ENCODE measurements at regions not wholly inside any gene's neighbourhood (a gene's known extent, or its start where the extent isn't known, plus 50 kb on each side); places are given as distances from the start of the nearest gene placed in this dataset.

GRCh38 chr10:57791546-57791945 lies 476.1 kb downstream of the IPMK start:
- H3K4me1 ChIP-seq, result peaks cover 0 to 11% (median 3%) of the 10 kb centered on the region in 4 donors
- intact Hi-C loops (cut with DNase I), result no loop called here
- H3K27ac ChIP-seq, result no peak overlapping the region
- TF ChIP-seq POLR2A (IDR thresholded peaks at IDR 0.05) (no peak), CTCF (IDR thresholded peaks at IDR 0.05) (no peak)
- no peaks in the 10 kb centered on the region for H3K27me3 ChIP-seq
- DNase-seq (no peak), ATAC-seq (no peak)
- H3K36me3 ChIP-seq, result no peaks in the 10 kb centered on the region
- no peaks in the 10 kb centered on the region for H3K9me3 ChIP-seq
- H3K4me3 ChIP-seq, result no peak overlapping the region
- WGBS (ENCODE audit: insufficient coverage, low coverage, low lambda C conversion rate, missing lambda C conversion rate), result 29% methylated on average over 1 of the region's 1 CpG

GRCh38 chr10:57790703-57791102 lies 477.0 kb downstream of the IPMK start:
- Histone ChIP-seq H3K9me3 (no peaks in the 10 kb centered on the region), H3K27ac (peak overlapping the region in 2 of 3 donors; percentile 43 to 56), H3K4me3 (no peak overlapping the region), H3K36me3 (no peaks in the 10 kb centered on the region), H3K27me3 (no peaks in the 10 kb centered on the region), H3K4me1 (peaks cover 0 to 11% (median 3%) of the 10 kb centered on the region in 4 donors)
- intact Hi-C loops (cut with DNase I), result no loop called here
- ATAC-seq (peak; percentile 63 to 88 (median 72)), DNase-seq (no peak)
- no peak for TF ChIP-seq CTCF (IDR thresholded peaks at IDR 0.05)
- TF ChIP-seq POLR2A (IDR thresholded peaks at IDR 0.05), result no peak
- 25% methylated on average over 1 of the region's 1 CpG for WGBS (ENCODE audit: insufficient coverage, low coverage, low lambda C conversion rate, missing lambda C conversion rate)

DNA sequence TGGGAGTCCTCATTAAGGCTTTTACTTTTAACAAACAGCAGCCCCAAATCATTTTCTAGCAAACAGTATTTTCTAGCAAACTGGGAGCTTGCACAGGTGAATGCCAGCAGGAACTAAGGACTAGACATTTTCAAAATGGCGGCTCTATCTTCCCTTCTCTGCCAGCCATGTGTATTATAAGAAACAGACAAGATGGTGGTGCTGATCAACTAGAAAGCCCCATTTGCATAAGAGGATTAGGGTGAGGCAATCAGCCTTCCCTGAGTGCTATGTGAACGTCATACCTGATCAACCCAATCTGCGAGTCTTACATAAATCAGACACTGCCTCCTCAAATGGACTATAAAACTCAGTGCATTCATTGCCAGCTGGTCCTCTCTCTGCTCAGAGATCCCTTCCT lies 479.6 kb downstream of the IPMK start:
- DNase-seq (no peak), ATAC-seq (no peak)
- intact Hi-C loops (cut with DNase I), result no loop called here
- TF ChIP-seq CTCF (IDR thresholded peaks at IDR 0.05), result no peak
- no peak for TF ChIP-seq POLR2A (IDR thresholded peaks at IDR 0.05)
- WGBS (ENCODE audit: insufficient coverage, low coverage, low lambda C conversion rate, missing lambda C conversion rate), result 91% methylated on average over 3 of the region's 3 CpGs
- Histone ChIP-seq H3K27ac (no peak overlapping the region), H3K27me3 (no peaks in the 10 kb centered on the region), H3K4me3 (no peak overlapping the region), H3K9me3 (no peaks in the 10 kb centered on the region), H3K4me1 (peaks cover 0 to 15% (median 3%) of the 10 kb centered on the region in 4 donors), H3K36me3 (no peaks in the 10 kb centered on the region)

- Histone ChIP-seq H3K27ac (no peak overlapping the region), H3K4me1 (peaks cover 0 to 15% (median 3%) of the 10 kb centered on the region in 4 donors), H3K4me3 (no peak overlapping the region), H3K36me3 (no peaks in the 10 kb centered on the region), H3K27me3 (no peaks in the 10 kb centered on the region), H3K9me3 (no peaks in the 10 kb centered on the region)
- TF ChIP-seq POLR2A (IDR thresholded peaks at IDR 0.05) (no peak), CTCF (IDR thresholded peaks at IDR 0.05) (no peak)
- WGBS (ENCODE audit: insufficient coverage, low coverage, low lambda C conversion rate, missing lambda C conversion rate), result 52% methylated on average over 6 of the region's 6 CpGs
- ATAC-seq (no peak), DNase-seq (no peak)
- intact Hi-C loops (cut with DNase I), result no loop called here
Measured at GRCh38 chr10:57786850-57787750, 480.6 kb downstream of the IPMK start.
